Aorta (tissue), 5 donors: ENCODE measurements at regions not wholly inside any gene's neighbourhood (a gene's known extent, or its start where the extent isn't known, plus 50 kb on each side); places are given as distances from the start of the nearest gene placed in this dataset.
"Not testable (repeated sequence)": the region's sequence is repeated elsewhere in the genome, so short reads cannot be mapped to it uniquely, and the experiment has no call there.

Source experiments
- ATAC-seq: fragments of 200-7000 bp; cut with Tn5 transposase; one replicate; pipeline ENCODE4 v1.9.1; 2022; ENCODE audit warnings: moderate library complexity; ENCODE audit not compliant: low FRiP score
- DNase-seq, 2 donors: peaks; one replicate each; pipeline ENCODE4 v3.0.0-alpha.2; 2020
- H3K27ac ChIP-seq, 2 donors: one replicate each; pipeline ENCODE4 v1.5.1; 2013; ENCODE audit warnings: low read length in 2 of 2, mild to moderate bottlenecking in 2 of 2, moderate library complexity in 2 of 2, control low read depth in 1 of 2, inconsistent platforms in 1 of 2, low read depth in 1 of 2
- H3K27me3 ChIP-seq, 2 donors: one replicate each; pipeline ENCODE4 v1.6.1; 2013; ENCODE audit warnings: control low read depth in 1 of 2, low read length in 1 of 2, mild to moderate bottlenecking in 1 of 2, moderate library complexity in 1 of 2; ENCODE audit not compliant: insufficient read depth in 2 of 2, control insufficient read depth in 1 of 2
- H3K36me3 ChIP-seq, 2 donors: one replicate each; pipeline ENCODE4 v1.6.1; 2013; ENCODE audit warnings: control low read depth in 1 of 2, low read length in 1 of 2, mild to moderate bottlenecking in 1 of 2; ENCODE audit not compliant: insufficient read depth in 2 of 2, control insufficient read depth in 1 of 2
- H3K4me1 ChIP-seq, 2 donors: one replicate each; pipeline ENCODE4 v1.6.1; 2013; ENCODE audit warnings: low read length in 2 of 2, control low read depth in 1 of 2, mild to moderate bottlenecking in 1 of 2, moderate library complexity in 1 of 2; ENCODE audit not compliant: insufficient read depth in 2 of 2, control insufficient read depth in 1 of 2
- H3K4me3 ChIP-seq, 2 donors: one replicate each; pipeline ENCODE4 v1.5.1; 2013; ENCODE audit warnings: low read length in 2 of 2, control low read depth in 1 of 2, mild to moderate bottlenecking in 1 of 2
- H3K9me3 ChIP-seq: one replicate; pipeline ENCODE4 v1.6.1; 2013; ENCODE audit warnings: mild to moderate bottlenecking, low read length; ENCODE audit not compliant: control insufficient read depth
- WGBS, 2 donors: extraction: QIAGEN DNeasy Blood & Tissue Kit; methylation state at CpG; one replicate each; pipeline ENCODE4 v1.1.7; 2013; 5-methylcytosine and 5-hydroxymethylcytosine counted together
- intact Hi-C, 2 donors: fragments of 100-400 bp; cut with DNase I; formaldehyde crosslinking; loops; one replicate each; pipeline versions ENCODE4 v1.14.2 to v1.15.0; 2022
- donor health status: healthy with polysubstance abuse.
- donor health status: Bipolar disorder and iron deficiency.
- donor health status: DM: no; HTN: no; CAD: no.
- donor health status: DM: no; HTN: no; CAD: no.
- donor health status: DM: yes; HTN: yes; CAD: no.

- Histone ChIP-seq H3K9me3 (no peaks in the 10 kb centered on the region), H3K4me1 (no peaks in the 10 kb centered on the region), H3K27ac (no peak overlapping the region), H3K4me3 (no peak overlapping the region), H3K36me3 (no peaks in the 10 kb centered on the region), H3K27me3 (no peaks in the 10 kb centered on the region)
- intact Hi-C loops: no loop called here
- no peak for ATAC-seq
- WGBS, 2 donors: 89% methylated on average over 27 to 29 of the region's 29 CpGs
- peak; percentile 35 to 73 for DNase-seq
These were observed 251.2 kb downstream of the GJA1 start for GRCh38 chr6:121686611-121687023.

- Histone ChIP-seq H3K4me3 (no peak overlapping the region), H3K27me3 (no peaks in the 10 kb centered on the region), H3K27ac (no peak overlapping the region), H3K36me3 (no peaks in the 10 kb centered on the region), H3K4me1 (no peaks in the 10 kb centered on the region), H3K9me3 (no peaks in the 10 kb centered on the region)
- no peak for ATAC-seq
- 89 to 91% methylated on average over 2 of the region's 2 CpGs for WGBS, 2 donors
- DNase-seq: no peak
- intact Hi-C loops: no loop called here
These were observed 253.5 kb downstream of the GJA1 start for GRCh38 chr6:121688974-121689373.

GRCh38 chr6:121691126-121691551 is 255.7 kb downstream of the GJA1 start:
- Histone ChIP-seq H3K36me3 (no peaks in the 10 kb centered on the region), H3K27me3 (no peaks in the 10 kb centered on the region), H3K4me3 (no peak overlapping the region), H3K4me1 (peaks cover 0 to 4% of the 10 kb centered on the region in 2 donors), H3K9me3 (no peaks in the 10 kb centered on the region), H3K27ac (no peak overlapping the region)
- intact Hi-C loops: loop anchor here (10.0 kb wide), 2 partner anchors 146 to 256 kb away; partner anchors contain the start of gene GJA1 (in 2 of the 2)
- DNase-seq (no peak), ATAC-seq (no peak)
- 20 to 23% methylated on average over 1 of the region's 1 CpG for WGBS, 2 donors

GRCh38 chr6:121694389-121694788 is 258.9 kb downstream of the GJA1 start:
- 6 to 11% methylated on average over 3 of the region's 3 CpGs for WGBS, 2 donors
- Histone ChIP-seq H3K4me1 (peaks cover 0 to 7% of the 10 kb centered on the region in 2 donors), H3K27ac (peak overlapping the region; percentile 26 to 28), H3K36me3 (no peaks in the 10 kb centered on the region), H3K9me3 (no peaks in the 10 kb centered on the region), H3K27me3 (no peaks in the 10 kb centered on the region), H3K4me3 (no peak overlapping the region)
- ATAC-seq (peak; percentile 37), DNase-seq (no peak)
- intact Hi-C loops: loop anchor here (10.0 kb wide), 2 partner anchors 150 to 260 kb away; partner anchors contain the start of gene GJA1 (in 2 of the 2)

GRCh38 chr6:121694801-121695251 is 259.4 kb downstream of the GJA1 start:
- intact Hi-C loops: loop anchor here (10.0 kb wide), 2 partner anchors 150 to 260 kb away; partner anchors contain the start of gene GJA1 (in 2 of the 2)
- H3K4me1 ChIP-seq: peaks cover 0 to 7% of the 10 kb centered on the region in 2 donors
- WGBS, 2 donors: 3 to 6% methylated on average over 3 of the region's 3 CpGs
- H3K27ac ChIP-seq: peak overlapping the region in 1 of 2 donors; percentile 92
- H3K36me3 ChIP-seq: no peaks in the 10 kb centered on the region
- no peak for DNase-seq
- H3K27me3 ChIP-seq: no peaks in the 10 kb centered on the region
- peak overlapping the region in 1 of 2 donors; percentile 10 for H3K4me3 ChIP-seq
- H3K9me3 ChIP-seq: no peaks in the 10 kb centered on the region
- peak; percentile 63 for ATAC-seq

GRCh38 chr6:121695329-121695728 is 259.9 kb downstream of the GJA1 start:
- 30 to 31% methylated on average over 3 of the region's 3 CpGs for WGBS, 2 donors
- Histone ChIP-seq H3K27ac (peak overlapping the region; percentile 3 to 92), H3K4me3 (no peak overlapping the region), H3K27me3 (no peaks in the 10 kb centered on the region), H3K36me3 (no peaks in the 10 kb centered on the region), H3K9me3 (no peaks in the 10 kb centered on the region), H3K4me1 (peaks cover 0 to 7% of the 10 kb centered on the region in 2 donors)
- ATAC-seq (no peak), DNase-seq (no peak)
- intact Hi-C loops: loop anchor here (10.0 kb wide), 2 partner anchors 151 to 261 kb away; partner anchors contain the start of gene GJA1 (in 2 of the 2)

GRCh38 chr6:121697921-121698320 is 262.5 kb downstream of the GJA1 start:
- no peak overlapping the region for H3K27ac ChIP-seq
- no peaks in the 10 kb centered on the region for H3K9me3 ChIP-seq
- DNase-seq (no peak), ATAC-seq (no peak)
- H3K4me3 ChIP-seq: no peak overlapping the region
- no peaks in the 10 kb centered on the region for H3K36me3 ChIP-seq
- 7 to 12% methylated on average over 6 of the region's 6 CpGs for WGBS, 2 donors
- no peaks in the 10 kb centered on the region for H3K27me3 ChIP-seq
- intact Hi-C loops: loop anchor here (10.0 kb wide), 2 partner anchors 153 to 263 kb away; partner anchors contain the start of gene GJA1 (in 2 of the 2)
- H3K4me1 ChIP-seq: peaks cover 0 to 7% of the 10 kb centered on the region in 2 donors

- ATAC-seq (no peak), DNase-seq (no peak)
- H3K27ac ChIP-seq: peak overlapping the region in 1 of 2 donors; percentile 27
- H3K36me3 ChIP-seq: no peaks in the 10 kb centered on the region
- H3K9me3 ChIP-seq: no peaks in the 10 kb centered on the region
- H3K4me1 ChIP-seq: peaks cover 0 to 7% of the 10 kb centered on the region in 2 donors
- H3K27me3 ChIP-seq: no peaks in the 10 kb centered on the region
- intact Hi-C loops: loop anchor here (10.0 kb wide), 2 partner anchors 154 to 264 kb away; partner anchors contain the start of gene GJA1 (in 2 of the 2)
- H3K4me3 ChIP-seq: no peak overlapping the region
These were observed 263.2 kb downstream of the GJA1 start for GRCh38 chr6:121698617-121699016.

- ATAC-seq, H3K27me3 ChIP-seq, H3K36me3 ChIP-seq, H3K4me3 ChIP-seq, intact Hi-C loops, H3K27ac ChIP-seq, DNase-seq, H3K4me1 ChIP-seq, H3K9me3 ChIP-seq: not testable (repeated sequence)
- WGBS, 2 donors: 84 to 88% methylated on average over 8 of the region's 8 CpGs
These were observed 267.7 kb downstream of the GJA1 start for GRCh38 chr6:121703129-121703528.
